GM23338 (cell line): ENCODE measurements at regions not wholly inside any gene's neighbourhood (a gene's known extent, or its start where the extent isn't known, plus 50 kb on each side); places are given as distances from the start of the nearest gene placed in this dataset.

Experiments used
- ATAC-seq: fragments of 200-7000 bp; cut with Tn5 transposase; 3 replicates; pipeline ENCODE4 v1.9.1; 2020
- DNase-seq: peaks from one replicate; pipeline ENCODE4 v3.0.0-alpha.2; 2015; ENCODE audit warnings: low spot score
- H2AFZ ChIP-seq: fragments of 200-600 bp; sonication (generic); 2 replicates; pipeline ENCODE4 v1.8.0; 2016; ENCODE audit warnings: antibody characterized with exemption, mild to moderate bottlenecking, moderate library complexity
- H3F3A ChIP-seq: fragments of 200-600 bp; sonication (generic); replicated peaks from 2 replicates; pipeline ENCODE4 v1.8.0; 2017; ENCODE audit warnings: antibody characterized with exemption, mixed run types, low read depth
- H3K27ac ChIP-seq: fragments of 200-600 bp; sonication (generic); 2 replicates; pipeline ENCODE4 v1.6.1; 2016; ENCODE audit warnings: low read depth
- H3K27me3 ChIP-seq: fragments of 200-600 bp; sonication (generic); 2 replicates; pipeline ENCODE4 v1.8.0; 2016; ENCODE audit warnings: mild to moderate bottlenecking, mixed run types, moderate library complexity; ENCODE audit not compliant: insufficient read depth
- H3K36me3 ChIP-seq: fragments of 200-600 bp; sonication (generic); 2 replicates; pipeline ENCODE4 v1.8.0; 2016; ENCODE audit warnings: mild to moderate bottlenecking; ENCODE audit not compliant: insufficient read depth
- H3K4me1 ChIP-seq: fragments of 200-600 bp; sonication (generic); 2 replicates; pipeline ENCODE4 v1.8.0; 2016; ENCODE audit warnings: mild to moderate bottlenecking, moderate library complexity; ENCODE audit not compliant: insufficient read depth
- H3K4me2 ChIP-seq: fragments of 200-600 bp; sonication (generic); 2 replicates; pipeline ENCODE4 v1.7.1; 2017; ENCODE audit warnings: mixed run types
- H3K4me3 ChIP-seq: fragments of 200-600 bp; sonication (generic); 2 replicates; pipeline ENCODE4 v1.6.1; 2016; ENCODE audit warnings: mixed run types
- H3K79me2 ChIP-seq: fragments of 200-600 bp; sonication (generic); replicated peaks from 2 replicates; pipeline ENCODE4 v1.8.0; 2017; ENCODE audit warnings: mild to moderate bottlenecking; ENCODE audit not compliant: insufficient read depth
- H3K9me2 ChIP-seq: fragments of 200-600 bp; sonication (generic); 2 replicates; pipeline ENCODE4 v1.8.0; 2017; ENCODE audit not compliant: insufficient read depth
- H4K20me1 ChIP-seq: fragments of 200-600 bp; sonication (generic); replicated peaks from 2 replicates; pipeline ENCODE4 v1.8.0; 2017; ENCODE audit warnings: mild to moderate bottlenecking; ENCODE audit not compliant: insufficient read depth
- H3K27ac Mint-ChIP-seq: 2 replicates; pipeline ENCODE4 v1.8.0; 2020; ENCODE audit warnings: inconsistent platforms, mild to moderate bottlenecking, moderate library complexity, mixed read lengths
- H3K27me3 Mint-ChIP-seq: 3 replicates; pipeline ENCODE4 v1.8.0; 2022; ENCODE audit warnings: low read depth, mild to moderate bottlenecking, moderate library complexity, mixed read lengths, inconsistent platforms; ENCODE audit not compliant: insufficient read depth, poor library complexity
- H3K36me3 Mint-ChIP-seq: 3 replicates; pipeline ENCODE4 v1.8.0; 2021; ENCODE audit warnings: low read depth, mild to moderate bottlenecking, inconsistent platforms, moderate library complexity, mixed read lengths
- H3K4me1 Mint-ChIP-seq: 3 replicates; pipeline ENCODE4 v1.8.0; 2020; ENCODE audit warnings: mild to moderate bottlenecking, inconsistent platforms, mixed read lengths
- H3K4me3 Mint-ChIP-seq: 3 replicates; pipeline ENCODE4 v1.8.0; 2021; ENCODE audit warnings: moderate library complexity, mild to moderate bottlenecking, inconsistent platforms, mixed read lengths
- H3K9me3 Mint-ChIP-seq: 3 replicates; pipeline ENCODE4 v1.8.0; 2020; ENCODE audit warnings: moderate library complexity, mild to moderate bottlenecking, inconsistent platforms, mixed read lengths
- CREB1 ChIP-seq: fragments of 250-450 bp; sonication (Bioruptor Pico); IDR thresholded peaks from 2 replicates; pipeline ENCODE4 v1.5.0; 2020; ENCODE audit warnings: low read depth, mild to moderate bottlenecking, moderate library complexity
- CTCF ChIP-seq, 2 experiments: fragments of 200-600 bp in 1 of 2; sonication (generic) in 1 of 2; conservative IDR thresholded peaks; 2 replicates each; pipeline versions ENCODE4 v1.5.1 to v1.6.1; 2016 to 2017; ENCODE audit warnings: antibody characterized with exemption in 2 of 2, low read depth in 2 of 2, mild to moderate bottlenecking in 2 of 2, moderate library complexity in 1 of 2
- EZH2 ChIP-seq: fragments of 200-600 bp; sonication (generic); IDR thresholded peaks from one replicate; pipeline ENCODE4 v1.8.0; 2017; ENCODE audit warnings: antibody characterized with exemption, mild to moderate bottlenecking, low read depth; ENCODE audit not compliant: unreplicated experiment
- EZH2phosphoT487 ChIP-seq: fragments of 200-600 bp; sonication (generic); IDR thresholded peaks from one replicate; pipeline ENCODE4 v1.8.1; 2018; ENCODE audit warnings: antibody characterized with exemption; ENCODE audit not compliant: unreplicated experiment
- JUNB ChIP-seq: IDR thresholded peaks from one replicate; pipeline ENCODE4 v1.6.1; 2016; ENCODE audit warnings: antibody characterized with exemption; ENCODE audit not compliant: unreplicated experiment
- NANOG ChIP-seq: IDR thresholded peaks from 2 replicates; pipeline ENCODE4 v1.6.1; 2016; ENCODE audit warnings: antibody characterized with exemption, borderline replicate concordance
- REST ChIP-seq: IDR thresholded peaks from one replicate; pipeline ENCODE4 v1.6.1; 2018; ENCODE audit warnings: antibody characterized with exemption; ENCODE audit not compliant: unreplicated experiment
- STAT1 ChIP-seq: IDR thresholded peaks from one replicate; pipeline ENCODE4 v1.6.1; 2016; ENCODE audit warnings: antibody characterized with exemption; ENCODE audit not compliant: unreplicated experiment
- ZNF114 ChIP-seq: fragments of 250-450 bp; sonication (Bioruptor Pico); IDR thresholded peaks from 2 replicates; pipeline ENCODE4 v1.5.0; 2020; ENCODE audit warnings: mild to moderate bottlenecking, moderate library complexity
- ZNF331 ChIP-seq: fragments of 250-450 bp; sonication (Bioruptor Pico); IDR thresholded peaks from 2 replicates; pipeline ENCODE4 v1.5.0; 2020; ENCODE audit warnings: low read depth, mild to moderate bottlenecking, moderate library complexity
- ZNF462 ChIP-seq: fragments of 250-450 bp; sonication (Bioruptor Pico); IDR thresholded peaks from 2 replicates; pipeline ENCODE4 v1.5.0; 2020; ENCODE audit warnings: mild to moderate bottlenecking, moderate library complexity

- H3K9me2 ChIP-seq = no peaks in the 10 kb centered on the region
- H3K79me2 ChIP-seq = no peaks in the 10 kb centered on the region
- Mint-ChIP-seq H3K27me3 (no peaks in the 10 kb centered on the region), H3K9me3 (no peaks in the 10 kb centered on the region; the same call in 2 of the 3 replicates), H3K27ac (peak overlapping the region; percentile 69), H3K4me3 (peak overlapping the region; percentile 1; the same call in 1 of the 3 replicates), H3K36me3 (no peaks in the 10 kb centered on the region), H3K4me1 (peaks cover 40% of the 10 kb centered on the region)
- DNase-seq (peak; percentile 69), ATAC-seq (peak; percentile 97)
- peaks cover 24% of the 10 kb centered on the region for H3K4me1 ChIP-seq
- H3K27me3 ChIP-seq = no peaks in the 10 kb centered on the region
- H3K4me2 ChIP-seq = peak overlapping the region; percentile 48; the same call in 1 of the 2 replicates
- no peaks in the 10 kb centered on the region for H4K20me1 ChIP-seq
- no peak overlapping the region for H3K4me3 ChIP-seq
- no peaks in the 10 kb centered on the region for H3F3A ChIP-seq
- TF ChIP-seq JUNB (no peak), STAT1 (no peak), ZNF331 (no peak), REST (no peak), EZH2 (no peak), CTCF (conservative IDR thresholded peaks at IDR 0.05; ENCODE audit: low read depth in 2 of 2) (no peak), ZNF462 (CRISPR knock-in tag) (no peak), CREB1 (CRISPR knock-in tag) (no peak), EZH2phosphoT487 (no peak), NANOG (no peak), ZNF114 (CRISPR knock-in tag) (no peak)
- no peak overlapping the region for H2AFZ ChIP-seq
- no peaks in the 10 kb centered on the region for H3K36me3 ChIP-seq
- no peak overlapping the region for H3K27ac ChIP-seq
These were observed 487.9 kb upstream of the ID2 start for GRCh38 chr2:8193686-8194615.
